Natural killer cell (primary cell): ENCODE measurements at regions not wholly inside any gene's neighbourhood (a gene's known extent, or its start where the extent isn't known, plus 50 kb on each side); places are given as distances from the start of the nearest gene placed in this dataset.

Experiments used
- ATAC-seq, 3 donors: fragments of 150-1000 bp in 2 of 3; fragments of 200-7000 bp in 1 of 3; cut with Tn5 transposase; 1 replicate in 1 of 3; 2 replicates in 2 of 3; pipeline ENCODE4 v1.10.0; 2021; ENCODE audit warnings: mild to moderate bottlenecking in 2 of 3, moderate library complexity in 2 of 3
- DNase-seq, 2 donors: peaks; one replicate each; pipeline versions ENCODE4 v3.0.0 to v3.0.0-alpha.2; 2013 to 2021; ENCODE audit warnings: mixed read lengths in 1 of 2
- H3K27ac ChIP-seq: one replicate; pipeline ENCODE4 v1.5.1; 2013; ENCODE audit warnings: mild to moderate bottlenecking, low read length
- H3K27me3 ChIP-seq: one replicate; pipeline ENCODE4 v1.6.1; 2013; ENCODE audit warnings: low read length; ENCODE audit not compliant: control insufficient read depth, insufficient read depth
- H3K36me3 ChIP-seq: one replicate; pipeline ENCODE4 v1.6.1; 2013; ENCODE audit warnings: low read length; ENCODE audit not compliant: control insufficient read depth, insufficient read depth
- H3K4me1 ChIP-seq: one replicate; pipeline ENCODE4 v1.6.1; 2013; ENCODE audit warnings: low read length; ENCODE audit not compliant: control insufficient read depth, insufficient read depth
- H3K4me3 ChIP-seq: one replicate; pipeline ENCODE4 v1.5.1; 2013; ENCODE audit warnings: low read length
- H3K9me3 ChIP-seq: one replicate; pipeline ENCODE4 v1.6.1; 2013; ENCODE audit warnings: low read length; ENCODE audit not compliant: control insufficient read depth, insufficient read depth
- H3K27ac Mint-ChIP-seq, 2 donors: one replicate each; pipeline ENCODE4 v1.8.0; 2022; ENCODE audit warnings: mild to moderate bottlenecking in 2 of 2, mixed read lengths in 2 of 2, moderate library complexity in 1 of 2
- H3K27me3 Mint-ChIP-seq, 2 donors: one replicate each; pipeline ENCODE4 v1.8.0; 2022; ENCODE audit warnings: low read depth in 2 of 2, mixed read lengths in 2 of 2
- H3K36me3 Mint-ChIP-seq: one replicate; pipeline ENCODE4 v1.8.0; 2022; ENCODE audit warnings: mixed read lengths
- H3K4me1 Mint-ChIP-seq, 2 donors: one replicate each; pipeline ENCODE4 v1.8.0; 2022; ENCODE audit warnings: mixed read lengths in 2 of 2
- H3K4me3 Mint-ChIP-seq: one replicate; pipeline ENCODE4 v1.8.0; 2022; ENCODE audit warnings: mild to moderate bottlenecking, moderate library complexity, mixed read lengths
- H3K9me3 Mint-ChIP-seq, 2 donors: one replicate each; pipeline ENCODE4 v1.8.0; 2022; ENCODE audit warnings: mixed read lengths in 2 of 2
- CTCF ChIP-seq: fragments of 200-600 bp; IDR thresholded peaks from one replicate; pipeline ENCODE4 v1.8.0; 2022; ENCODE audit warnings: antibody characterized with exemption
- WGBS: methylation state at CpG from one replicate; pipeline ENCODE4 v1.1.7; 2013; ENCODE audit warnings: missing lambda C conversion rate; ENCODE audit not compliant: insufficient coverage; 5-methylcytosine and 5-hydroxymethylcytosine counted together
- intact Hi-C: fragments of 100-400 bp; cut with micrococcal nuclease; formaldehyde crosslinking; loops from one replicate; pipeline ENCODE4 v1.14.2; 2022

GRCh38 chr6:54655162-54655561 is 191.4 kb upstream of the FAM83B start:
- H3K4me3 ChIP-seq = no peak overlapping the region
- Mint-ChIP-seq H3K9me3 (peaks cover 7 to 11% of the 10 kb centered on the region in 2 donors), H3K36me3 (no peaks in the 10 kb centered on the region), H3K27ac (no peak overlapping the region), H3K27me3 (no peaks in the 10 kb centered on the region), H3K4me3 (no peak overlapping the region), H3K4me1 (no peaks in the 10 kb centered on the region)
- no peaks in the 10 kb centered on the region for H3K4me1 ChIP-seq
- intact Hi-C loops = no loop called here
- H3K36me3 ChIP-seq = no peaks in the 10 kb centered on the region
- WGBS = 79% methylated on average over 1 of the region's 1 CpG
- DNase-seq = no peak
- ATAC-seq = no peak
- H3K9me3 ChIP-seq = no peaks in the 10 kb centered on the region
- TF ChIP-seq CTCF = no peak
- H3K27ac ChIP-seq = no peak overlapping the region
- H3K27me3 ChIP-seq = no peaks in the 10 kb centered on the region

- TF ChIP-seq CTCF = no peak
- no peaks in the 10 kb centered on the region for H3K36me3 ChIP-seq
- no peaks in the 10 kb centered on the region for H3K4me1 ChIP-seq
- H3K36me3 Mint-ChIP-seq = peaks cover 5% of the 10 kb centered on the region
- no peak for ATAC-seq
- intact Hi-C loops = no loop called here
- no peaks in the 10 kb centered on the region for H3K27me3 Mint-ChIP-seq
- H3K4me1 Mint-ChIP-seq = no peaks in the 10 kb centered on the region
- peaks cover 2 to 7% of the 10 kb centered on the region in 2 donors for H3K9me3 Mint-ChIP-seq
- peaks cover 8% of the 10 kb centered on the region for H3K9me3 ChIP-seq
- no peak overlapping the region for H3K4me3 ChIP-seq
- H3K27ac Mint-ChIP-seq = no peak overlapping the region
- no peak overlapping the region for H3K4me3 Mint-ChIP-seq
- no peak for DNase-seq
- no peaks in the 10 kb centered on the region for H3K27me3 ChIP-seq
- no peak overlapping the region for H3K27ac ChIP-seq
These were observed 181.3 kb upstream of the FAM83B start for GRCh38 chr6:54665278-54665677.

- ATAC-seq (no peak), DNase-seq (no peak)
- no peak overlapping the region for H3K4me3 Mint-ChIP-seq
- Histone ChIP-seq H3K27me3 (no peaks in the 10 kb centered on the region), H3K9me3 (no peaks in the 10 kb centered on the region), H3K4me1 (no peaks in the 10 kb centered on the region), H3K36me3 (no peaks in the 10 kb centered on the region), H3K27ac (no peak overlapping the region), H3K4me3 (no peak overlapping the region)
- H3K36me3 Mint-ChIP-seq = no peaks in the 10 kb centered on the region
- H3K27me3 Mint-ChIP-seq = no peaks in the 10 kb centered on the region
- H3K4me1 Mint-ChIP-seq = no peaks in the 10 kb centered on the region
- no peak overlapping the region for H3K27ac Mint-ChIP-seq
- TF ChIP-seq CTCF = no peak
- intact Hi-C loops = no loop called here
- 75% methylated on average over 1 of the region's 2 CpGs for WGBS
- H3K9me3 Mint-ChIP-seq = peaks cover 0 to 6% of the 10 kb centered on the region in 2 donors
These were observed 166.0 kb upstream of the FAM83B start for GRCh38 chr6:54680531-54680930.

GRCh38 chr6:54681267-54681666 is 165.3 kb upstream of the FAM83B start:
- H3K27me3 ChIP-seq = no peaks in the 10 kb centered on the region
- no peaks in the 10 kb centered on the region for H3K36me3 Mint-ChIP-seq
- no peaks in the 10 kb centered on the region for H3K27me3 Mint-ChIP-seq
- H3K36me3 ChIP-seq = no peaks in the 10 kb centered on the region
- no peak for DNase-seq
- peaks cover 0 to 6% of the 10 kb centered on the region in 2 donors for H3K9me3 Mint-ChIP-seq
- H3K4me1 Mint-ChIP-seq = no peaks in the 10 kb centered on the region
- no peak overlapping the region for H3K4me3 ChIP-seq
- WGBS = no CpG with 5 or more reads among the region's 2 CpGs
- H3K4me1 ChIP-seq = no peaks in the 10 kb centered on the region
- H3K9me3 ChIP-seq = no peaks in the 10 kb centered on the region
- no peak overlapping the region for H3K27ac Mint-ChIP-seq
- no peak for TF ChIP-seq CTCF
- intact Hi-C loops = no loop called here
- no peak overlapping the region for H3K27ac ChIP-seq
- H3K4me3 Mint-ChIP-seq = no peak overlapping the region
- ATAC-seq = no peak
